MM.1S (cell line): ENCODE measurements at regions not wholly inside any gene's neighbourhood (a gene's known extent, or its start where the extent isn't known, plus 50 kb on each side); places are given as distances from the start of the nearest gene placed in this dataset.

Experiments
- DNase-seq: peaks from one replicate; pipeline ENCODE4 v3.0.0-alpha.2; 2015
- H2AFZ ChIP-seq: fragments of 300-600 bp; sonication (generic); 2 replicates; pipeline ENCODE4 v1.6.0; 2016; ENCODE audit warnings: antibody characterized with exemption, low read length
- H3F3A ChIP-seq: fragments of 300-600 bp; sonication (generic); 2 replicates; pipeline ENCODE4 v1.6.1; 2016; ENCODE audit warnings: mild to moderate bottlenecking, antibody characterized with exemption, low read length, moderate library complexity, mixed read lengths; ENCODE audit not compliant: insufficient read depth
- H3K27ac ChIP-seq: fragments of 300-600 bp; sonication (generic); 2 replicates; pipeline ENCODE4 v1.5.1; 2016; ENCODE audit warnings: mild to moderate bottlenecking, low read length
- H3K27me3 ChIP-seq: fragments of 300-600 bp; sonication (generic); replicated peaks from 2 replicates; pipeline ENCODE4 v1.6.0; 2016; ENCODE audit warnings: low read length; ENCODE audit not compliant: insufficient read depth
- H3K36me3 ChIP-seq: fragments of 300-600 bp; sonication (generic); replicated peaks from 2 replicates; pipeline ENCODE4 v1.6.1; 2016; ENCODE audit warnings: mild to moderate bottlenecking, low read length, mixed read lengths; ENCODE audit not compliant: insufficient read depth
- H3K4me1 ChIP-seq: fragments of 300-600 bp; sonication (generic); 2 replicates; pipeline ENCODE4 v1.6.1; 2016; ENCODE audit warnings: low read length, mixed read lengths
- H3K4me2 ChIP-seq: fragments of 300-600 bp; sonication (generic); 2 replicates; pipeline ENCODE4 v1.6.0; 2016; ENCODE audit warnings: low read depth, low read length
- H3K4me3 ChIP-seq: fragments of 300-600 bp; sonication (generic); 2 replicates; pipeline ENCODE4 v1.5.1; 2016; ENCODE audit warnings: low read length, mixed read lengths
- H3K79me2 ChIP-seq: fragments of 300-600 bp; sonication (generic); 2 replicates; pipeline ENCODE4 v1.6.1; 2016; ENCODE audit warnings: mixed run types, low read length, mixed read lengths
- H3K9ac ChIP-seq: fragments of 300-600 bp; sonication (generic); 2 replicates; pipeline ENCODE4 v1.6.1; 2016; ENCODE audit warnings: low read length, mixed read lengths
- H3K9me2 ChIP-seq: fragments of 300-600 bp; sonication (generic); replicated peaks from 2 replicates; pipeline ENCODE4 v1.6.1; 2016; ENCODE audit warnings: mild to moderate bottlenecking, low read length, mixed read lengths; ENCODE audit not compliant: insufficient read depth
- H3K9me3 ChIP-seq: fragments of 300-600 bp; sonication (generic); replicated peaks from 2 replicates; pipeline ENCODE4 v1.6.1; 2016; ENCODE audit warnings: mild to moderate bottlenecking, low read length, mixed read lengths; ENCODE audit not compliant: insufficient read depth
- H4K20me1 ChIP-seq: fragments of 300-600 bp; sonication (generic); 2 replicates; pipeline ENCODE4 v1.6.1; 2016; ENCODE audit warnings: mild to moderate bottlenecking, low read length, moderate library complexity, mixed read lengths; ENCODE audit not compliant: insufficient read depth
- EZH2 ChIP-seq: fragments of 300-600 bp; sonication (generic); optimal IDR thresholded peaks from 2 replicates; pipeline ENCODE3; 2017; ENCODE audit warnings: low read depth, mild to moderate bottlenecking, antibody characterized with exemption, low read length, mixed read lengths
- EZH2phosphoT487 ChIP-seq: fragments of 300-600 bp; sonication (generic); IDR thresholded peaks from 2 replicates; pipeline ENCODE4 v1.6.1; 2018; ENCODE audit warnings: antibody characterized with exemption, low read length
- TF ChIP-seq, protein P1 (sequence below): fragments of 300-600 bp; sonication (generic); IDR thresholded peaks from 2 replicates; pipeline ENCODE4 v1.5.1; 2016; ENCODE audit warnings: antibody characterized with exemption, low read length, mixed read lengths

DNA sequence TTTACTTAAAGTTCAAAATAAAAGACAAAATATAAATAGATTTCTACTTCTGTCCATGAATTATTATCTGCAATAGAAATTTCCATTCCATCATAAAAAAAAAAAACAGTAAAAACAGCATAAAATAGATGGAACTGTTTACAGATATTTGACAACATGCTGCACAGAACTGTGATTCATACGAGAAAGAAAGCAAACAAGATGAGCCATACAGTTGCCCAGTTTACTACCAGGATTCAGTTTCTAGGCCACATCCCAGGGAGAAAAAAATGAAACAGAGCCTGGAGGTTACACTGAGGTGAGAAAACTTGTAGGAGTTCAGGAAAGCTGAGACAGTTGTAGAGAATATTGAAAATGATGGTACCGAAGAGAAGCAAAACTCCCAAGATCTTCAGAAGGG, 1426.9 kb upstream of the ACVR2A start:
- no peak for TF ChIP-seq EZH2phosphoT487
- no peak for TF ChIP-seq EZH2
- TF ChIP-seq, protein P1, sequence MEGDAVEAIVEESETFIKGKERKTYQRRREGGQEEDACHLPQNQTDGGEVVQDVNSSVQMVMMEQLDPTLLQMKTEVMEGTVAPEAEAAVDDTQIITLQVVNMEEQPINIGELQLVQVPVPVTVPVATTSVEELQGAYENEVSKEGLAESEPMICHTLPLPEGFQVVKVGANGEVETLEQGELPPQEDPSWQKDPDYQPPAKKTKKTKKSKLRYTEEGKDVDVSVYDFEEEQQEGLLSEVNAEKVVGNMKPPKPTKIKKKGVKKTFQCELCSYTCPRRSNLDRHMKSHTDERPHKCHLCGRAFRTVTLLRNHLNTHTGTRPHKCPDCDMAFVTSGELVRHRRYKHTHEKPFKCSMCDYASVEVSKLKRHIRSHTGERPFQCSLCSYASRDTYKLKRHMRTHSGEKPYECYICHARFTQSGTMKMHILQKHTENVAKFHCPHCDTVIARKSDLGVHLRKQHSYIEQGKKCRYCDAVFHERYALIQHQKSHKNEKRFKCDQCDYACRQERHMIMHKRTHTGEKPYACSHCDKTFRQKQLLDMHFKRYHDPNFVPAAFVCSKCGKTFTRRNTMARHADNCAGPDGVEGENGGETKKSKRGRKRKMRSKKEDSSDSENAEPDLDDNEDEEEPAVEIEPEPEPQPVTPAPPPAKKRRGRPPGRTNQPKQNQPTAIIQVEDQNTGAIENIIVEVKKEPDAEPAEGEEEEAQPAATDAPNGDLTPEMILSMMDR = no peak
- Histone ChIP-seq H3K27ac (no peak overlapping the region), H3K27me3 (no peaks in the 10 kb centered on the region), H3K9ac (no peak overlapping the region), H3K4me3 (no peak overlapping the region), H2AFZ (no peak overlapping the region), H3K36me3 (no peaks in the 10 kb centered on the region), H3K79me2 (no peaks in the 10 kb centered on the region), H3K4me2 (no peak overlapping the region), H3K4me1 (no peaks in the 10 kb centered on the region), H3K9me3 (no peaks in the 10 kb centered on the region), H4K20me1 (no peaks in the 10 kb centered on the region), H3F3A (no peaks in the 10 kb centered on the region), H3K9me2 (no peaks in the 10 kb centered on the region)
- no peak for DNase-seq

DNA sequence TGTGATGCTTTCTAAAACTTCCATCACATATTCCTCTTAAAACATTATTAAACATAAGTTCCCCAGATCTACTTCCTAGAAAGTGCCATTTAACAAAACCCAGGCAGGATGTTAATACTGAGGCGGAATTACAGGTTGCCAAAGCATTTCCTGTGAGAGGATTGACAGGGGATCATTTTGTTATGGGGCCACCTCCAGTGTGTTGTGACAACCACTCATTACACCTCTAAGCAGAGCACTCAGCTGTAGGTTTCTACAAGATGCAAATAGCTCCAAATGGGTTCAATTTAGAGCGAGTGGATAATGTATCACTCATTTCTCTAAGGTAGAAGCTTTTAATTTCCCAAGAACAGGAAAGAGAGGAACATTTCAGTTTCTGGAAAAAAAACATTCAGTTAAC, 1429.5 kb upstream of the ACVR2A start:
- Histone ChIP-seq H3K9me2 (no peaks in the 10 kb centered on the region), H3K9ac (no peak overlapping the region), H3K4me1 (no peaks in the 10 kb centered on the region), H3K4me2 (no peak overlapping the region), H4K20me1 (no peaks in the 10 kb centered on the region), H3K27me3 (no peaks in the 10 kb centered on the region), H3K79me2 (no peaks in the 10 kb centered on the region), H3K36me3 (no peaks in the 10 kb centered on the region), H3K4me3 (no peak overlapping the region), H3K27ac (no peak overlapping the region), H2AFZ (no peak overlapping the region), H3K9me3 (no peaks in the 10 kb centered on the region), H3F3A (no peaks in the 10 kb centered on the region)
- no peak for TF ChIP-seq EZH2phosphoT487
- TF ChIP-seq, protein P1 = no peak
- TF ChIP-seq EZH2 = no peak
- DNase-seq = no peak

DNA sequence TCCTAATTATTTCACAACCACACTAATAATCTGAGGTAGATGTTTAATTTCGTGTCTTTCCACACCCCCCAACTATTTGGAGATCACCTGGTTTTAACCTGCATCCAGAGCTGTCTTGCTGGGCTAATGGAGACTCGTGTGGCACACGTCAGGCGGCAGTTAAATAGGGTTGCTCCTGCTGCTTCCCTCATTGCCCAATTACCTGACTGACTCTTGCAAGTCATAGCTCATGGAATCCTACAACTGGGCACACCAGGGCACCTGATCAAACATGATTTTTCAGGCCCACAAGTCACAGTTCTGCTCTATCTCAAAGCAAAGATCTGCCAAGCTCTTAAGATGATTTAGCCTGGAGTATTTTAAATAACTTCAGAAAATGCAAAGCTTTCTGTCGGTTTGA, 1430.4 kb upstream of the ACVR2A start:
- no peak overlapping the region for H3K4me2 ChIP-seq
- no peaks in the 10 kb centered on the region for H3K4me1 ChIP-seq
- no peak for DNase-seq
- H3K27ac ChIP-seq = no peak overlapping the region
- H2AFZ ChIP-seq = no peak overlapping the region
- no peaks in the 10 kb centered on the region for H3F3A ChIP-seq
- H3K27me3 ChIP-seq = no peaks in the 10 kb centered on the region
- H3K9ac ChIP-seq = no peak overlapping the region
- no peaks in the 10 kb centered on the region for H4K20me1 ChIP-seq
- H3K9me2 ChIP-seq = no peaks in the 10 kb centered on the region
- no peaks in the 10 kb centered on the region for H3K79me2 ChIP-seq
- H3K36me3 ChIP-seq = no peaks in the 10 kb centered on the region
- TF ChIP-seq EZH2phosphoT487 (no peak), EZH2 (no peak)
- TF ChIP-seq, protein P1 = no peak
- no peaks in the 10 kb centered on the region for H3K9me3 ChIP-seq
- no peak overlapping the region for H3K4me3 ChIP-seq
